H1 (cell line): ENCODE measurements at regions not wholly inside any gene's neighbourhood (a gene's known extent, or its start where the extent isn't known, plus 50 kb on each side); places are given as distances from the start of the nearest gene placed in this dataset.

ENCODE experiments used
- ATF3 ChIP-seq: IDR thresholded peaks from 2 replicates; pipeline ENCODE4 v1.6.1; 2011; ENCODE audit warnings: low read depth, mild to moderate bottlenecking, low read length; ENCODE audit not compliant: insufficient read depth
- CTCF ChIP-seq, 3 experiments: IDR thresholded peaks; 1 replicate in 2 of 3; 2 replicates in 1 of 3; pipeline versions ENCODE4 v1.5.1 to v1.6.1; 2011; ENCODE audit warnings: low read length in 3 of 3, mild to moderate bottlenecking in 3 of 3, inconsistent platforms in 2 of 3, low read depth in 1 of 3, moderate library complexity in 1 of 3; ENCODE audit not compliant: insufficient read depth in 1 of 3; ENCODE audit errors: control extremely low read depth in 1 of 3
- JUN ChIP-seq: IDR thresholded peaks from 2 replicates; pipeline ENCODE4 v1.6.1; 2011; ENCODE audit warnings: low read depth, mild to moderate bottlenecking, improper control_type of control experiment, low read length
- POLR2A ChIP-seq, 2 experiments: IDR thresholded peaks; 1 replicate in 1 of 2; 2 replicates in 1 of 2; pipeline ENCODE4 v1.6.1; 2011; ENCODE audit warnings: low read depth in 2 of 2, low read length in 2 of 2, mild to moderate bottlenecking in 2 of 2; ENCODE audit errors: control extremely low read depth in 1 of 2
- RAD21 ChIP-seq, 2 experiments: IDR thresholded peaks in 1 of 2; conservative IDR thresholded peaks in 1 of 2; 2 replicates each; pipeline ENCODE4 v1.6.1; 2011; ENCODE audit warnings: low read depth in 2 of 2, low read length in 2 of 2, improper control_type of control experiment in 1 of 2, inconsistent platforms in 1 of 2, mild to moderate bottlenecking in 1 of 2, moderate library complexity in 1 of 2
- YY1 ChIP-seq: IDR thresholded peaks from 2 replicates; pipeline ENCODE4 v1.6.1; 2011; ENCODE audit warnings: low read depth, mild to moderate bottlenecking, low read length

DNA sequence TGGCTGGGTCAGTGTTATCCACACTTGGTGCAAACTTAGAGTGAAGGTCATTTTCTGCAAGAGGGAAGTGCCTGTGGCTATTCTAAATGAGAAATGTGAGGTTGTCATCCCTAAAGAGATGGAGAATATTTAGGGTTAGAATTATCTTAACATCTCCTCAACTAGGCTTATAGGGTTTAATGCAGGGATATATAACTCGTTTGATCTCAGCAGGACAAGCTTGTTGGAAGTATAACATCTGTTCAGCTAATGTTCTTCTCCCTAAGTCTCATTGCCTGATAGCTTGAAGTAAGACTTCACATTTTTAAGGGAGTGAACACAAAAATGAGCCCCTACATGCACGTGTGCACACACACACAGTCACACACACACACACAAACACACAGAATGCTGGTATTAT lies 75.9 kb upstream of the NRXN1 start:
- TF ChIP-seq CTCF (IDR thresholded peaks at IDR 0.05; ENCODE audit: control extremely low read depth in 1 of 3, insufficient read depth in 1 of 3, low read depth in 1 of 3, low read length in 3 of 3) (no peak), POLR2A (IDR thresholded peaks at IDR 0.05; ENCODE audit: control extremely low read depth in 1 of 2, low read depth in 2 of 2, low read length in 2 of 2) (no peak), JUN (no peak), ATF3 (no peak), YY1 (no peak), RAD21 (IDR thresholded peaks at IDR 0.05 in 1 of 2, conservative IDR thresholded peaks at IDR 0.05 in 1 of 2; ENCODE audit: low read depth in 2 of 2, low read length in 2 of 2) (no peak)
